SK-N-SH (cell line): ENCODE measurements at regions not wholly inside any gene's neighbourhood (a gene's known extent, or its start where the extent isn't known, plus 50 kb on each side); places are given as distances from the start of the nearest gene placed in this dataset.

ENCODE experiments used
- CTCF ChIA-PET: fragments of 300-600, 350-600 bp; formaldehyde crosslinking; extraction: SDS; loops from one replicate; lab custom pipeline; 2021; lab: Yijun Ruan, JAX
- POLR2A ChIA-PET: fragments of 350-600 bp; sonication (Branson Sonifier 250); formaldehyde crosslinking; extraction: SDS; loops from one replicate; lab custom pipeline; 2020; ENCODE audit warnings: antibody characterized with exemption, inconsistent platforms; lab: Yijun Ruan, JAX
- DNase-seq: peaks from one replicate; pipeline ENCODE4 v3.0.0; 2012
- H2AFZ ChIP-seq: fragments of 200-600 bp; sonication (generic); 2 replicates; pipeline ENCODE4 v1.8.1; 2016; ENCODE audit warnings: antibody characterized with exemption, mild to moderate bottlenecking, low read depth
- H3F3A ChIP-seq: fragments of 200-600 bp; sonication (generic); replicated peaks from 2 replicates; pipeline ENCODE3; 2016; ENCODE audit warnings: antibody characterized with exemption, mild to moderate bottlenecking; ENCODE audit not compliant: insufficient read depth
- H3K27ac ChIP-seq, 2 experiments: fragments of 200-500 bp in 1 of 2; fragments of 200-600 bp in 1 of 2; sonication (Bioruptor generic) in 1 of 2; sonication (generic), shearing (Covaris generic) in 1 of 2; 2 replicates each; pipeline versions ENCODE4 v1.5.1 to v1.6.1; 2014 to 2016; ENCODE audit warnings: low read depth in 2 of 2, inconsistent platforms in 1 of 2, low read length in 1 of 2, mild to moderate bottlenecking in 1 of 2, mixed read lengths in 1 of 2
- H3K27me3 ChIP-seq: fragments of 200-600 bp; sonication (generic), shearing (Covaris generic); 2 replicates; pipeline ENCODE4 v1.6.1; 2016; ENCODE audit warnings: mixed run types; ENCODE audit not compliant: insufficient read depth
- H3K36me3 ChIP-seq, 2 experiments: fragments of 200-500 bp in 1 of 2; fragments of 200-600 bp in 1 of 2; sonication (Bioruptor generic) in 1 of 2; sonication (generic) in 1 of 2; replicated peaks in 1 of 2; 2 replicates each; pipeline versions ENCODE3 to v1.5.1; 2014 to 2016; ENCODE audit warnings: low read length in 1 of 2, mild to moderate bottlenecking in 1 of 2; ENCODE audit not compliant: insufficient read depth in 2 of 2, control insufficient read depth in 1 of 2
- H3K4me1 ChIP-seq, 2 experiments: fragments of 200-500 bp in 1 of 2; fragments of 200-600 bp in 1 of 2; sonication (Bioruptor generic) in 1 of 2; sonication (generic), shearing (Covaris generic) in 1 of 2; 2 replicates each; pipeline versions ENCODE4 v1.5.1 to v1.6.1; 2014 to 2016; ENCODE audit warnings: low read depth in 1 of 2, low read length in 1 of 2, mixed run types in 1 of 2; ENCODE audit not compliant: insufficient read depth in 2 of 2, control insufficient read depth in 1 of 2
- H3K4me2 ChIP-seq: fragments of 200-600 bp; sonication (generic), shearing (Covaris generic); 2 replicates; pipeline ENCODE4 v1.6.1; 2017; ENCODE audit warnings: mixed run types
- H3K4me3 ChIP-seq, 2 experiments: fragments of 200-500 bp in 1 of 2; fragments of 200-600 bp in 1 of 2; sonication (Bioruptor generic) in 1 of 2; sonication (generic), shearing (Covaris generic) in 1 of 2; 2 replicates each; pipeline versions ENCODE4 v1.5.1 to v1.8.1; 2014 to 2016; ENCODE audit warnings: low read depth in 2 of 2, inconsistent platforms in 1 of 2, low read length in 1 of 2, mild to moderate bottlenecking in 1 of 2, mixed read lengths in 1 of 2, moderate library complexity in 1 of 2
- H3K79me2 ChIP-seq: fragments of 200-600 bp; sonication (generic); 2 replicates; pipeline ENCODE4 v1.8.1; 2017; ENCODE audit warnings: mild to moderate bottlenecking; ENCODE audit not compliant: insufficient read depth
- H3K9ac ChIP-seq: fragments of 200-600 bp; sonication (generic); 2 replicates; pipeline ENCODE4 v1.6.1; 2017; ENCODE audit warnings: mixed run types
- H3K9me2 ChIP-seq: fragments of 200-600 bp; sonication (generic); 2 replicates; pipeline ENCODE4 v1.6.1; 2017; ENCODE audit warnings: mixed run types
- H3K9me3 ChIP-seq: fragments of 200-600 bp; sonication (generic); 2 replicates; pipeline ENCODE4 v1.6.1; 2017; ENCODE audit warnings: mixed run types, mild to moderate bottlenecking, moderate library complexity
- H4K20me1 ChIP-seq: fragments of 200-600 bp; sonication (generic); 2 replicates; pipeline ENCODE4 v1.6.1; 2017; ENCODE audit warnings: mild to moderate bottlenecking, mixed run types; ENCODE audit not compliant: insufficient read depth
- CTCF ChIP-seq: fragments of 200-600 bp; sonication (generic); IDR thresholded peaks from 2 replicates; pipeline ENCODE4 v1.6.1; 2017; ENCODE audit warnings: antibody characterized with exemption, mild to moderate bottlenecking, moderate library complexity
- EP300 ChIP-seq, 2 experiments: IDR thresholded peaks; 2 replicates each; pipeline versions ENCODE4 v1.4.0 to v1.6.1; 2012; ENCODE audit warnings: borderline replicate concordance in 1 of 2, low read depth in 1 of 2, low read length in 1 of 2
- EZH2phosphoT487 ChIP-seq: fragments of 200-600 bp; sonication (generic); IDR thresholded peaks from 2 replicates; pipeline ENCODE4 v1.6.1; 2017; ENCODE audit warnings: low read depth, mixed run types, mild to moderate bottlenecking, antibody characterized with exemption, moderate library complexity, borderline replicate concordance
- GABPA ChIP-seq: IDR thresholded peaks from 2 replicates; pipeline ENCODE4 v1.4.0; 2012; ENCODE audit warnings: low read depth, mild to moderate bottlenecking
- GATA2 ChIP-seq: sonication (generic); formaldehyde crosslinking; IDR thresholded peaks from 2 replicates; pipeline ENCODE4 v1.5.0; 2020; ENCODE audit warnings: mild to moderate bottlenecking, missing genetic modification reagents
- IRF3 ChIP-seq: fragments of 150-350 bp; IDR thresholded peaks from 2 replicates; pipeline ENCODE4 v1.6.1; 2016; ENCODE audit warnings: mild to moderate bottlenecking, low read depth, low read length
- MXI1 ChIP-seq: IDR thresholded peaks from 2 replicates; pipeline ENCODE4 v1.6.1; 2012; ENCODE audit warnings: mild to moderate bottlenecking, low read depth, low read length, improper control_type of control experiment
- NFIC ChIP-seq: IDR thresholded peaks from 2 replicates; pipeline ENCODE4 v1.4.0; 2012; ENCODE audit warnings: borderline replicate concordance
- PBX3 ChIP-seq: IDR thresholded peaks from 2 replicates; pipeline ENCODE4; 2012
- RFX5 ChIP-seq: IDR thresholded peaks from 2 replicates; pipeline ENCODE4 v1.6.1; 2012; ENCODE audit warnings: mild to moderate bottlenecking, improper control_type of control experiment, low read length
- SMC3 ChIP-seq: IDR thresholded peaks from 2 replicates; pipeline ENCODE4 v1.6.1; 2012; ENCODE audit warnings: low read depth, low read length, improper control_type of control experiment
- TAF1 ChIP-seq: IDR thresholded peaks from 2 replicates; pipeline ENCODE4 v1.6.1; 2012; ENCODE audit warnings: low read depth, mild to moderate bottlenecking, low read length, moderate library complexity, borderline replicate concordance
- TEAD4 ChIP-seq: IDR thresholded peaks from 2 replicates; pipeline ENCODE4 v1.4.0; 2012; ENCODE audit warnings: mild to moderate bottlenecking, borderline replicate concordance; ENCODE audit not compliant: insufficient read depth
- USF1 ChIP-seq: IDR thresholded peaks from 2 replicates; pipeline ENCODE4 v1.4.0; 2012; ENCODE audit warnings: low read depth, borderline replicate concordance
- USF2 ChIP-seq: fragments of 150-350 bp; IDR thresholded peaks from 2 replicates; pipeline ENCODE4 v1.6.1; 2017; ENCODE audit warnings: antibody characterized with exemption, low read length, low read depth, borderline replicate concordance
- WGBS: methylation state at CpG from one replicate; pipeline ENCODE4 v1.1.6; 2017; ENCODE audit warnings: low lambda C conversion rate; 5-methylcytosine and 5-hydroxymethylcytosine counted together

GRCh38 chr12:86473231-86473630 lies 217.0 kb upstream of the MGAT4C start:
- CTCF ChIA-PET: no interaction called here
- H3K27ac ChIP-seq: no peak overlapping the region
- no peaks in the 10 kb centered on the region for H3K4me1 ChIP-seq
- H3K9me2 ChIP-seq: no peaks in the 10 kb centered on the region
- 64% methylated on average over 2 of the region's 2 CpGs for WGBS
- no peak overlapping the region for H3K9ac ChIP-seq
- no peak overlapping the region for H2AFZ ChIP-seq
- no peaks in the 10 kb centered on the region for H3K79me2 ChIP-seq
- H3K4me3 ChIP-seq: no peak overlapping the region
- H3K9me3 ChIP-seq: no peaks in the 10 kb centered on the region
- no peaks in the 10 kb centered on the region for H3K36me3 ChIP-seq
- no peaks in the 10 kb centered on the region for H4K20me1 ChIP-seq
- no peaks in the 10 kb centered on the region for H3K27me3 ChIP-seq
- TF ChIP-seq EZH2phosphoT487 (no peak), CTCF (no peak), GABPA (no peak), PBX3 (no peak), RFX5 (no peak), USF1 (no peak), TAF1 (no peak), EP300 (IDR thresholded peaks at IDR 0.05; ENCODE audit: borderline replicate concordance in 1 of 2, low read depth in 1 of 2, low read length in 1 of 2) (no peak), SMC3 (no peak), USF2 (no peak), NFIC (no peak), MXI1 (no peak), TEAD4 (no peak), GATA2 (CRISPR knock-in tag) (no peak)
- DNase-seq: no peak
- H3K4me2 ChIP-seq: no peak overlapping the region
- H3F3A ChIP-seq: no peaks in the 10 kb centered on the region
- POLR2A ChIA-PET: no interaction called here

GRCh38 chr12:86456776-86457175 lies 200.6 kb upstream of the MGAT4C start:
- DNase-seq: no peak
- 78% methylated on average over 2 of the region's 2 CpGs for WGBS
- H3K9ac ChIP-seq: no peak overlapping the region

More at GRCh38 chr12:86456776-86457175, 200.6 kb upstream of the MGAT4C start:
- Histone ChIP-seq H4K20me1 (no peaks in the 10 kb centered on the region), H3K27me3 (no peaks in the 10 kb centered on the region), H3K4me2 (no peak overlapping the region), H3K9me2 (no peaks in the 10 kb centered on the region), H3K27ac (no peak overlapping the region), H3K79me2 (no peaks in the 10 kb centered on the region), H3K36me3 (no peaks in the 10 kb centered on the region), H2AFZ (no peak overlapping the region), H3K4me1 (no peaks in the 10 kb centered on the region), H3K4me3 (no peak overlapping the region), H3F3A (no peaks in the 10 kb centered on the region), H3K9me3 (no peaks in the 10 kb centered on the region)
- ChIA-PET POLR2A (no interaction called here), CTCF (no interaction called here)
- no peak for TF ChIP-seq IRF3
